NCI-H345 (cell line): ENCODE measurements at regions not wholly inside any gene's neighbourhood (a gene's known extent, or its start where the extent isn't known, plus 50 kb on each side); places are given as distances from the start of the nearest gene placed in this dataset.
"Not testable (repeated sequence)": the region's sequence is repeated elsewhere in the genome, so short reads cannot be mapped to it uniquely, and the experiment has no call there.

Experiments
- DNase-seq: peaks from one replicate; lab custom pipeline; 2025; lab: John Stamatoyannopoulos, UW

DNA sequence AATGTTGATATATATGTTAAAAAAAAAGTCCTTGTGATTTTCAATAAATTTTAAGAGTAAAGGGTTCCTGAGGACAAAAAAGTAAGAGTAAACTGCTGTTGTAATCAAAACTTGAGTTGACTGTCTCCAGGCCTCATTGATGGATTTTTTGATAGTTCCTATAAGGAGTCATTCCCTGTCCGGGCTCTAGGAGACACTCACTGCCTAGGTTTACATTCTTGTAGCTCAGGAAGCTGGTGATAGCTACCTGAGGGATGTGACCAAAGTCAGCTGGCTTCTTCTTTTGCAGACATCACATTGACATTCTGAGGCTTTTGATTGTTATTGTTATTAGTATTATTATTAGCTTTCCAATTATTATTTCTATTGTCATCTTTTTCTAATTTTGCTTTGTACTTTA lies 116.5 kb upstream of the FBXL7 start:
- DNase-seq: no peak

DNA sequence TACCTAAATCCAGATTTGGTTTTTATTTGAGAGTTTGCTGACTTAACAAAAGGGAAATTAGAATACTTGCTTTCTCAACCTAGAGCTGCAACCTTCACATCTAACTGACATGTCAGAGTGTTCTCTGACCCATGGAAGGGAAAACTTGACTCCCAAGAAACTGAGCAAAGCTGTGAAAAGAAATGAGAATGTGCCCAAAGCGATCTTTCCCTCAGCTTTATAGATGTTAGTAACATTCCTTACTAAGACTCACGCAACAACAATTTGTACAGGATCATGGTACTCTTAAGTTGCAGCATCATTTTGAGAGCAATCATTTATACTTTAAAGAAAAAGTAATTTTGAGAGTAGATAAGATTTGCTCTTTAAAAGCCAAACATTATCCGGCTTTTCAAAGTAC lies 117.0 kb upstream of the FBXL7 start:
- no peak for DNase-seq

DNA sequence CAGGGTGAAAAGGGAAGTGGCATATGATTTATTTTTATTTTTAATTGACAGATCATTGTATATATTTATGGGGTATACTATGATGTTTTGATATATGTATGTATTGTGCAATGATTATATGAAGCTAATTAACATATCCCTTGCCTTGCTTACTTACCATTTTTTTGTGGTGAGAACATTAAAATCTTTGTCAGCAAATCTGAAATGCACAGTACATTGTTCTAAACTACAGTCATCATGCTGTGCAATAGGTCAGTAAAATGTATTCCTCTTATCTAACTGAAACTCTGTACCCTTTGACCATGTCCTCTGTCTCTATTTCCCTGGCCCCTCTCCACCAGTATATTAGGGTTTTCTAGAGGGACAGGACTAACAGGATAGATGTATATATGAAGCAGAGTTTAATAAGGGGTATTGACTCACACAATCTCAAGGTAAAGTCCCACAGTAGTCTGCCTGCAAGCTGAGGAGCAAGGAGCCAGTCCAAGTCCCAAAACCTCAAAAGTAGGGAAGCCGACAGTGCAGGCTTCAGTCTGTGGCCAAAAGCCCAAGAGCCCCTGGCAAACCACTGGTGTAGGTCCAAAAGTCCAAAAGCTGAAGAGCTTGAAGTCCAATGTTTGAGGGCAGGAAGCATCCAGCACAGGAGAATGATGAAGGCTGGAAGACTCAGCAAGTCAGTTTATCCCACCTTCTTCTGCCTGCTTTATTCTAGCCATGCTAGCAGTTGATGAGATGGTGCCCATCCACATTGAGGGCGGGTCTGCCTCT lies 122.2 kb upstream of the FBXL7 start:
- DNase-seq: no peak

DNA sequence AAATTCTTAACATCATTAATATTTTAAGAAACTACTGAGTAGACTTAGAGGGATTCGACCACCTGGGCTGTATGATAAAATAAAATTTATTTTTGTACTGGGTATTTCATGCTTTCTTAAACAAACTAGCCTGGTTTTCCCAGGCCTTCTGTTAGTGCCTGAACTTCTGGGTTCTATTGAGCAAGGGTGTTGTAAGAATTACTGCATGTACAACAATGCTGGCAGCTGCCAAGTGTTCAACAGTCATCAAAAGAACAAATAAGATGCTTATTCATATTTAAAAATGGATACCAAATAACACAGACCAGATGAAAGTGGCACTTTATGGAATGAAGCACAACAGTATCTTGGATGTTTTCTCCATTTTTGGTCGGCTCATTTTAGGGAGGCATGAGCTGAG lies 123.2 kb upstream of the FBXL7 start:
- DNase-seq: no peak

DNA sequence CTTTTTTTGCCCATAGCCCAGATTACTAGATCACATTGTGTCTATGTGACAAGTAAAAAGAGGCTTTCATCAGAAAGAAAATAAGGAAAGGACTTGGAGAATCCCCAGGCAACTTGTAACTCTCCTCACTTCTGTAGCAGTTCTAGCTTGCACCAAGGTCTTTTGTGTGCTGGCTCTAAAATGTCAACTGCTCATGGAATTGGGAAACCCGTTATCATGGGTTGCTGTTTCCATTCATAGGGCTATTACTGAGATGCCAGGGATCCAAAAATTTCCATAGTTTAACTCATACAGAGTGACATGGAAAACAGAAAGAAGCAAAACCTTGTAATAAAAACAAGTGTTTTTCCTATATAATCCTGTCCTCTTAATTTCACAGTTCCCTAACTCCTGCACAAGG lies 123.9 kb upstream of the FBXL7 start:
- DNase-seq: no peak

DNA sequence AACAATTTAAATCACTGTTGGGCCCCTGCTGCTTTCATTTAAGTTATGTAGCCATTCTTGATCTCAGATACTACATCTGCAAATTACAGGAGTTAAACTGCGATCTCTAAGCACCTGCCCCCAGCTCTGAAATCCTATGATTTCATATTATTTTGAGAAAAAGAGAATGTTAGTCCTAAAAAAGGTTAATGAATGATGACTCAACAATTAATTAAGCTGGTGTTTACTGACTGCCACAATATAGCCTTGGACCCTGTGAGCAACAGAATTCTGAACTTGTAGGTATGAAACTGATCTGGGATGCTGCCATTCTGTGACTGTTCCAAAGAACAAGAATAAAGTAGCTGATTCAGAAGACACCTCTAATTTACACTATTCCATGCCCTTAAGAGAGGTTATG lies 124.4 kb upstream of the FBXL7 start:
- no peak for DNase-seq

DNA sequence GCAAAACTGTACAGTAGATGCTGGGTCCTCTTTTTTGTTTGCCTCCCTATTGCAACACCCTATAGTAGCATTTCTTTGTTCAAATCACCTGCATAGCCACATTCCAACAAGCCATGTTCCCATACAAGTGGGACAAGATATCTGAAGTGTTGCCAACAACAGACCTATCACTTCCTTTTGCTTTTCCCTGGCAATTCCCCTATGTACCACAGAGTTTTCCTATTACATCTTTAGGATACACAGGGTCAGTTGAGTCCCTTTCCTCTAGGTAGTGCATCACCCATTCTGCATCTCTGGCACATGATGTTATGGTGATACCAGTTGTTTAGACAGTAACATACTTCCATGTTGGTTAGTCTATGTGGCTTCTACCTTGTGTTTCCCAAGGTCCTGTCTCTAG lies 125.1 kb upstream of the FBXL7 start:
- DNase-seq: no peak

DNA sequence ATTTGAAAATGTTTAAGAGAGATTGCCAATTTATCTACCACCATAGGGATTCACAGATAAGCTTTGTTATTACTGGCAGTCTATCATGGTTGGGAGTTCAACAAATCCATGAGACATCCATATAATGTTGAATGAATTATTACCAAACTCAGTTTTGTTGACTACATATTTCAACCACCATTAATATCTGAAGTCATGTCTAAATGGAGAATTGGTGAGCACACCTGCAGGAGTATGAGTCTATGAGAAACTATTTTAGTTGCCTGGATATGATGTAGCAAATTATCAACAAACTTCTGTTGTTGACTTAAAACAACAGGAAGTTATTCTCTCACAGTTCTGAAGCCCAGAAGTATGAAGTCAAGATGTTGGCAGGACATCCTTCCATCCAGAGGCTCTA lies 126.8 kb upstream of the FBXL7 start:
- DNase-seq: no peak

DNA sequence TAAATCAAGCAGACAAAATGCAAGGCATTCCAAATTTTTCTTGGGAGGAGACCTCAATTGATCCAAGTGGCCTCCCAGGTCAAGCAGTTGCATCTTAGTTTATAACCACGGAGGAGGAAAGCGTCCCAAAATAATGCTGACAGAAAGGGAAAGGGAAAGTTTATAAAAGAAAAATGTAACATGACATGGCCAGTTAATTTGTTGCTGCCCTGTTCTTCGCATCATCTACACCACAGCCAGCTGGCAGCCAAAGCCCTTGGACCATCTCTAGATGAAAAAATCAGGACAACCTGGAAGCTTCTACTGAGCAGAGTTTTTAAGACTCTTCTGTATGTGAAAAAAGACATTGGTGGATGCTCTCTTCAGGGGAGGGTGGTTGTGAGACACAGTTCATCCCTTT lies 128.8 kb upstream of the FBXL7 start:
- no peak for DNase-seq

DNA sequence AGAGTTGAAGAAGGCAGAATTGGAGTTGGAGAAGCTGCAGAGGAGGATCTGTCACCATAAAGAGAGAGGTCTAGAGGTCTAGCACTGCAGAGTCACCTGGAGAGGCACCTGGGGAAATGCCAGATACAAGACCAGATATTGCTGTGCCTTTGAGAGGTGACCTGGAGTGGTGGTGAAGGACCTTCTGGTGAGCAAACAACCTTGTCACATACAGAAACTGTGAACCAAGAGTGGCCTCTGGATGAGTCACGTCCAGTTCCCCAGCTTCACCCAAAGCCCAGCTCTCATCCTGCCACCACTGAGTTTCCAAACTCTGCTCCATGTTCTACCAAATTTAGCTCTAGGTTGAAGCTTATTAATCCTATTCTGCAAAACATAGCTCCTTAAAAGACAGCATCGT lies 131.1 kb upstream of the FBXL7 start:
- no peak for DNase-seq

DNA sequence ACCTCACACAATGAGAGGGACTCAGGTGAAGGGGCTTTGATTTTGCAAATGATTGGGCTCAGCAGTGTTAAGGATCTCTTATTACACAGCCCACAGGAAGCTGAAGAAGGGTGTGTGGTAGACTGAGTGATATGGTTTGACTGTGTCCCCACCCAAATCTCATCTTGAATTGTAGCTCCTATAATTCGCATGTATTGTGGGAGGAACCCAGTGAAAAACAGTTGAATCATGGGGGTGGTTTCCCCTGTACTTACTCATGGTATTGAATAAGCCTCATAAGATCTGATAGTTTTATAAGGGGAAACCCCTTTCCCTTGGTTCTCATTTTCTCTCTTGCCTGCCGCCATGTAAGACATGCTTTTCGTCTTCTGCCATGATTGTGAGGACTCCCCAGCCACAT lies 132.5 kb upstream of the FBXL7 start:
- no peak for DNase-seq

DNA sequence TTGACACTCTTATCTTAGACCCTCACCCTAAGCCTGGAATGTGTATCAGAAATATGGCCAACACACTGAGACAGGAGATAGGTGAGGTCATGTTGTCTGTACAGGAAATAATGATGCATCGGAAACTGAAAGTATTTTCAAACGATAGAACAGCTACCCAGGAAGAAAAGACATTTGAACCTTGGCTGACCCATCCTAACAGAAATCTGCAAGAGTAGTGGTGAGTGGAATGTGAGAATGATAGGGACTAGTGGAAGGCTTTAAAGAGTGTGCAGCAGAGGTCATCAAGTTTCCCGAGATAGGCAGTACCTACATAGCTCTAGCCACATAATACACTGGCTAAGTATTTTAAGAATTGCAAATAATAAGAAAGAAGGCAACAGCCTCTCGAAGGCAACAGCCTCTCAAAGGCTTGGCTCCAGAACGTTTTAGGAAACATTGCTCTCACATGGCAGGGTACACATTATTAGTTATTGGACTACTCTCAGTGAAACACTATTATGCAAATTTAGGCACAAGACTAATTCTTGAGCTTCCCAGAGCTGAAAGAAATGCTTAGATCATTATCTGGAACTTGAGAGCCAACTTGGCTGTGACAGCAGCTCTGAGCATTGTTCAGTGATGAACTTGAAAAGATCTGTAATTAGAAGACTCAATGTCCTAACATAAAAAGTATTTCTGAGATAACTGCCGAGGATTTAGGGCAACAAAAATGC lies 133.1 kb upstream of the FBXL7 start:
- DNase-seq: no peak

DNA sequence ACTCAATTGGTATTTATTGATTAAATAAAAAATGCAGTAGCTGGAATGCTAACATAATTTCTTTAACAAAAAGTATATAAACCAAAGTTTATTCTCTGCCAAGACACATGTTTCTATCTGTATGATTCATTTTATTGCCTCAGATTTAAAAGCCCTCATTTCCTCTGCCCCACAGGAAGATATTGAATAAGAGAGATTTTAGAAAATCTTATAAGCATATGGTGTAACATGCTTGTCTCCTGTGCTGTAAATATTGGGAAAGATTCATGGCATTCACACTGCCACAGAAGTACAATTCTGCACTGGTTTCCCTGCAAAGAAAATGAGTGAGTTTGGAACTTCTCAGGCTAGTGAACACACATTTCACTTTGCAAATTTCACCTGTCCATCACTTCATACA lies 134.9 kb upstream of the FBXL7 start:
- no peak for DNase-seq

DNA sequence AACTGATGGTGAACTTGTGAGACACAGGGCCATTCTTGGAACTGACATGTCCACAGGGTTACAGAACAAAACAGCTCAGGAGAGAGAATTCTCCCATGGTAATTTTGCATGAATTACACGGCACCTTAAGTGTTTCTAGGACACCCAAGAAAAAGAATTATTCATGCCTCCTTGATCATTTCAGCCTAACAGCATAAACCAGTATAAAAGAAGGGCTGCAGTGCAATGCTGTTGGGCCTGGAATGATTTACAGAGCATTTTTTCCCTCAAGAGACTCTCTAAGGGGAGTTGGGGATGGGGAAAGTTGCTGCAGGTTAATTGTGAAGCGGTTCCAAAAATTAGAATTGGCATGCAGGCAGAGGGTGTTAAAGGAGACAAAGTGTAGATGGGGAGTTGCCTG lies 136.4 kb upstream of the FBXL7 start:
- DNase-seq: no peak

DNA sequence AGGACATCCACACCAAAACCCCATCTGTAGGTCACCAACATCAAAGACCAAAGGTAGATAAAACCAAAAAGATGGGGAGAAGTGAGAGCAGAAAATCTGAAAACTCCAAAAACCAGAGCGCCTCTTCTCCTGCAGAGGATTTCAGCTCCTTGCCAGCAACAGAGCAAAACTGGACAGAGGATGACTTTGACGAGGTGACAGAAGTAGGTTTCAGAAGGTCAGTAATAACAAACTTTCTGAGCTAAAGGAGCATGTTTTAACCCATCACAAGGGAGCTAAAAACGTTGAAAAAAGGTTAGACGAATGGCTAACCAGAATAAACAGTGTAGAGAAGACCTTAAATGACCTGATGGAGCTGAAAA lies 142.9 kb upstream of the FBXL7 start:
- DNase-seq: not testable (repeated sequence)

DNA sequence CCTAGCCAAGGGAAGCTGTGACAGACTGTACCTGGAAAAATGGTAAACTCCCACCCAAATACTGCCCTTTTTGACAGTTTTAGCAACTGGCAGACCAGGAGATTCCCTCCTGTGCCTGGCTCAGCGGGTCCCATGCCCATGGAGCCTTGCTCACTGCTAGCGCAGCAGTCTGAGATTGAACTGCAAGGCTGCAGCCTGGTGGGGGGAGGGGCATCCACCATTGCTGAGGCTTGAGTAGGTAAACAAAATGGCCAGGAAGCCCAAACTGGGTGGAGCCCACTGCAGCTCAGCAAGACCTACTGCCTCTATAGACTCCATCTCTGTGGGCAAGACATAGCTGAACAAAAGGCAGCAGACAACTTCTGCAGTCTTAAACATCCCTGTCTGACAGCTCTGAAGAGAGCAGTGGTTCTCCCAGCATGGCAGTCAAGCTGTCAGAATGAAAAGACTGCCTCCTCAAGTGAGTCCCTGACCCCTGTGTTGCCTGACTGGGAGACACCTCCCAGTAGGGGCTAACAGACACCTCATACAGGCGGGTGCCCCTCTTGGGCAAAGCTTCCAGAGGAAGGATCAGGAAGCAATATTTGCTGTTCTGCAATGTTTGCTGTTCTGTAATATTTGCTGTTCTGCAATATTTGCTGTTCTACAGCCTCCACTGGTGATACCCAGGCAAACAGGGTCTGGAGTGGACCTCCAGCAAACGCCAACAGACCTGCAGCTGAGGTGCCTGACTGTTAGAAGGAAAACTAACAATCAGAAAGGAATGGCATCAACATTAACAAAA lies 143.5 kb upstream of the FBXL7 start:
- DNase-seq: not testable (repeated sequence)

DNA sequence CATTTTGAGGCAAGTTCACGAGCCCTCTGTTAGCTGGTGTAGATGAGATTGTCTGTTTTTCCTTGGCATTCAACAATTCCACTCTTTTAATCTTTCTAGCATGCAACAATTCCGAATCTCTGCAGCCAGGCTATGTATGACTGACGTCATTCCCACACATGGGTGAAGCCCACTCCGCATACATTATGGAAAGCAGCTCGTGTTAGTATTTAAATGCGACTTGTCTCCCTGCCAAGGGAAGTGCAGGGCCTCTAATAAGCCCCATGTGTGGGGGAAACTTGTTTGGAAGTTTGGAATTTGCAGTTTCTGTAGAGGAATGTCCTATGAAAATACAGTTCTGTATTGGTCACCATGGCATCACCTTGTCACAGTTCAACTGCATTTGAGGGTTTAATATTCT lies 146.0 kb upstream of the FBXL7 start:
- no peak for DNase-seq

DNA sequence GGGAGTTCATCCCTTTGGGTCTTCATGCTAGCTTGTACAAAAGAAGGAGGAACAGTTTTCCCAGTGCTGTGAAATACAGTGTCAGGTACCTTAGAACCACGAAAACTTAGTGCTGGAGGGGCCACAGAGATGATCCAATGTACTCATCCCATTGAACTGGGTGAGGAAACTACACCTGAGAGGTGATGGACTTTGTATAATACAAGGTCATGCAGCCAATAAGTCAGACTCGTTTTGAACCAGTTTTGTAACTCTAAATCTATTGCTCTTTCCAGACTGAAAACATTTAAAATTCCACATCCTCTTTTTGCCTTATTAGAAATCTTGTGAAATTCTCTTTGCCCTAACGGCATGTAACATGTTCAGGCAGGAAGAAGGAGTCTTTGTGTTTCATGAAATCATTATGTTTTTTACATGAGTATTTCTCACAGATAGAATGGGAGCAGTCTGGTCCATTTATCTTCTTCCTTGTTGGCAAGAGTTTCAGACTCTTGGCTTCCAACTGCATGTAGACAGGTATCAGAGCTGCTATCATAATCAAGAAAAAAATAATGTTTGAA lies 146.8 kb upstream of the FBXL7 start:
- DNase-seq: no peak

DNA sequence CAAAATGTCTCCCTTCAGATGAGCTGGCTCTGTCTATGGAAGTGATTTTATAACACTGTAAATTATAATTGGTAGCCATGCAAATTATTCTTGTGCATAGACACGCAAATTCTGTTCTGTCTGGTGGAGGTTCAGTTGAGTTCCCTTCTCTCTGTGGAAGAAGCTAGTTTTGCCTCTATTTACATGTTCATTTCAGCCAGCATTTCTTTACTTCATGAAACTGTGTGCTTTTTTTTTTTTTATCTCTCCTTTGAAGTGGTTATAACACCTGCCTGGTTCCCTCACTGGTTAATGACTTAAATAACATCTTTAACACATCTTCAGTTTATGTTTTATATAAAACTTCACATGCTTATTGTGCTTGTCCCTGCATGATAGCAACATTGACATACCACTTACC lies 149.4 kb upstream of the FBXL7 start:
- DNase-seq: no peak

DNA sequence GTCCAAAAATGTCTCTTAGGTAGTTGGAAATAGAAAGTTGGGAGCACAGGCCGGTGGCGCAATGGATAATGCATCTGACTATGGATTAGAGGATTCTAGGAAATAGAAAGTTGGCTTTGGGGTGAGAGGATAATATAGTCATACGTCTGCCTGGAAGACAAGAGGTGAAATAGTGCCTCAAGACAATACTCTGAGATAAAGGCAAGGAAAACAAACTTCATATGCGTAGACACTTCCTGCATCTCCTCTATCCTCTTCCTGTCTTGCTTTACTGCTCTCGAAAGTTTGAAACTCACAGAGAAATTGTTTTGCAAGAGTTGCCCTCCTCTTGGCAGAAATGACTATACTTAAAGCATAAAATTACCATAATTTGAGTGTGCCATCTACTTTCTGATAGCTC lies 153.2 kb upstream of the FBXL7 start:
- DNase-seq: no peak

DNA sequence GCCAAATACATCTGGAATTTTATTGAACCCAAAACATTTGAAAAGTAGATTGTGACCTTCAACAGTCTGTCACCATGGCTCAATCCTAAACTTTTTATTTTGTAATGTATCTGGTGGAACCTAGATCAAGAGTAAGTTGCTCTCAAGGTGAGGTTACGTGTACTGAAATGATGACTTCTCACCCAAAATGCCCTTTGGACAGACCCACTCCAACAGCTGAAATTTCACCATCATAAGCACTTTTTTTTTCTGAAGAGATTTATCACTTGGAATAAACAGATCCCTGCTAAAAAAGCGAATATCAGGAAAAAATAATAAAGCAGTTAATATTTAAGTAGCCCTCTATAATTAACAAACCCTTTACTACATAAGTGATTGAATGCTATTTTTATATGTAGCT lies 155.0 kb upstream of the FBXL7 start:
- DNase-seq: no peak

DNA sequence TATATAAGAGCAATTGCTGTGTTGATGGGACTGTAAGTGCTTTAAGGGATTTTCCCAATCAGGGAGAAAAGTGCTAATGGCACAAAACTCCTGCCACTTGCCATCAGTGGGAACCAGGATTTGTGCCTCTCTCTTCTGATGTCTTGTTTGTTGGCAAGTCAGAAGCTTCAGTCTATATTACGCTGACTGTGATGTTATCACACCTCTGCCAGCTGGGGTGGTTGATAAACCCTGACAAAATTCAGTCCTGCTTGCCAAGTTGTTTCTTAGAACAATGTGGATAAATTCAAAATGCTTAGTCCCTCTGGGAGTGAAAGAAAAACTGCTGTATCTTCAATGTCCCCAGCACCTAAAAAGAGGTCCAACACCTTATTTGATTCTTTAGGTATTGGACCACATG lies 161.4 kb upstream of the FBXL7 start:
- DNase-seq: no peak
